ENCODE measurements at regions not wholly inside any gene's neighbourhood (a gene's known extent, or its start where the extent isn't known, plus 50 kb on each side); places are given as distances from the start of the nearest gene placed in this dataset.
"Not testable (repeated sequence)": the region's sequence is repeated elsewhere in the genome, so short reads cannot be mapped to it uniquely, and the experiment has no call there.

DNA sequence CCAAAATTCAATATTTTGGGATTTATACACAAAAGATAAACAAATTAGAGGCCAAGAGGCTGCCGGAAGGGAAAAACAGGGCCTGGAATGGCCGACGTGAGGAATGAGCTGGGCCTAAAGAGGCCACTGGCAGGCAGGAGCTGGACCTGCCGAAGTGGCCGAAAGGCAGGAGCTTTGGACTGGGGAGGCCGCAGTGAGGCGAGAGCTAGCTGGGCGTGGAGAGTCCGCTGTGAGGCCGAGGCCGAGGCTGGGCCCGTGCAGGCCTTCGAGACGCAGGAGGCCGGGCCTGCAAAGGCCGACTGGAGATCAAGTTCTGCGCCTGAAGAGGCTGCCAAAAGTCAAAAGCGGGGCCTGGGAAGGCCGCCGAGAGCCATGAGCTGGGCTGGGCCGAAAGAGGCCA, 316.5 kb downstream of the OR4F29 start:
- TF ChIP-seq SUZ12 (IDR thresholded peaks at IDR 0.05; ENCODE audit: extremely low read depth, insufficient read depth, insufficient read length); YY1 (IDR thresholded peaks at IDR 0.05; ENCODE audit: insufficient read depth, insufficient read length): not testable (repeated sequence)
